Panc1 (cell line): ENCODE measurements at regions not wholly inside any gene's neighbourhood (a gene's known extent, or its start where the extent isn't known, plus 50 kb on each side); places are given as distances from the start of the nearest gene placed in this dataset.

Source experiments
- ATAC-seq: fragments of 200-7000 bp; cut with Tn5 transposase; 2 replicates; pipeline ENCODE4 v1.9.1; 2020; ENCODE audit warnings: mild to moderate bottlenecking, moderate library complexity
- BruUV-seq: library from RNA; stranded (reverse); fragments of 400-500 nt; replicated peaks from 2 replicates; lab custom pipeline; 2021; lab: Mats Ljungman, UMichigan
- CTCF ChIA-PET: fragments of 300-600 bp; sonication (Branson Sonifier 250); formaldehyde crosslinking; loops from one replicate; lab custom pipeline; 2022; ENCODE audit warnings: antibody characterized with exemption; lab: Charles Lee
- POLR2A ChIA-PET: fragments of 300-600 bp; sonication (Branson Sonifier 250); formaldehyde crosslinking; loops from one replicate; lab custom pipeline; 2022; ENCODE audit warnings: antibody characterized with exemption; lab: Charles Lee
- DNase-seq: peaks from one replicate; pipeline ENCODE4 v3.0.0-alpha.2; 2010; ENCODE audit warnings: low read depth, low spot score
- H3K27ac ChIP-seq: 2 replicates; pipeline ENCODE4 v1.5.1; 2011; ENCODE audit warnings: mild to moderate bottlenecking, low read length, inconsistent platforms
- H3K27me3 ChIP-seq: fragments of 200-500 bp; sonication (Bioruptor generic); 2 replicates; pipeline ENCODE4 v1.6.0; 2014; ENCODE audit warnings: low read length, inconsistent platforms; ENCODE audit not compliant: control insufficient read depth, insufficient read depth
- H3K36me3 ChIP-seq: fragments of 200-500 bp; sonication (Bioruptor generic); 2 replicates; pipeline ENCODE4 v1.5.1; 2014; ENCODE audit warnings: inconsistent platforms, mild to moderate bottlenecking, low read length, moderate library complexity; ENCODE audit not compliant: control insufficient read depth, insufficient read depth
- H3K4me1 ChIP-seq: 2 replicates; pipeline ENCODE4 v1.5.1; 2011; ENCODE audit warnings: inconsistent platforms, mild to moderate bottlenecking, low read length, moderate library complexity; ENCODE audit not compliant: control insufficient read depth, insufficient read depth
- H3K4me3 ChIP-seq, 2 experiments: 2 replicates each; pipeline ENCODE4 v1.5.1; 2011 to 2012; ENCODE audit warnings: low read depth in 2 of 2, low read length in 2 of 2, mild to moderate bottlenecking in 2 of 2, inconsistent platforms in 1 of 2, moderate library complexity in 1 of 2
- H3K9me3 ChIP-seq: fragments of 200-500 bp; sonication (Bioruptor generic); 2 replicates; pipeline ENCODE4 v1.5.1; 2014; ENCODE audit warnings: low read depth, mild to moderate bottlenecking, inconsistent platforms, low read length, moderate library complexity; ENCODE audit not compliant: control insufficient read depth, insufficient read depth
- CTCF ChIP-seq: fragments of 450-650 bp; IDR thresholded peaks from 2 replicates; pipeline ENCODE4 v1.5.1; 2017; ENCODE audit warnings: mild to moderate bottlenecking
- POLR2AphosphoS5 ChIP-seq: IDR thresholded peaks from 2 replicates; pipeline ENCODE4 v1.6.1; 2012; ENCODE audit warnings: mild to moderate bottlenecking, low read depth, low read length, moderate library complexity
- REST ChIP-seq, 2 experiments: IDR thresholded peaks; 2 replicates each; pipeline ENCODE4 v1.6.1; 2011 to 2012; ENCODE audit warnings: low read depth in 2 of 2, control low read depth in 1 of 2, low read length in 1 of 2, mild to moderate bottlenecking in 1 of 2, moderate library complexity in 1 of 2; ENCODE audit not compliant: insufficient read depth in 1 of 2
- SIN3A ChIP-seq: IDR thresholded peaks from 2 replicates; pipeline ENCODE4 v1.6.1; 2012; ENCODE audit warnings: low read depth, mild to moderate bottlenecking, low read length, moderate library complexity, borderline replicate concordance; ENCODE audit not compliant: insufficient read depth
- TCF7L2 ChIP-seq: IDR thresholded peaks from 2 replicates; pipeline ENCODE4 v1.6.1; 2011; ENCODE audit warnings: mild to moderate bottlenecking, low read depth, low read length, inconsistent platforms
- in situ Hi-C: cut with HindIII; loops from 2 replicates; pipeline ENCODE4 v1.10.0; 2016; ENCODE audit warnings: low sequenced_read_pairs, low pct_unique_long_range_greater_than_20kb
- intact Hi-C: fragments of 100-400 bp; cut with micrococcal nuclease; formaldehyde crosslinking; loops from one replicate; pipeline ENCODE4 v1.10.0; 2022; ENCODE audit not compliant: unreplicated experiment

- Histone ChIP-seq H3K9me3 (0 out of 2 replicates have a peak, but pooled peaks cover 2% of the 10 kb centered on the region), H3K4me3 (no peak overlapping the region), H3K36me3 (no peaks in the 10 kb centered on the region), H3K27me3 (no peaks in the 10 kb centered on the region), H3K4me1 (no peaks in the 10 kb centered on the region), H3K27ac (no peak overlapping the region)
- in situ Hi-C loops, result no loop called here
- ChIA-PET POLR2A (no interaction called here), CTCF (no interaction called here)
- TF ChIP-seq CTCF (no peak), REST (IDR thresholded peaks at IDR 0.05; ENCODE audit: insufficient read depth in 1 of 2, low read depth in 2 of 2, low read length in 1 of 2) (no peak), POLR2AphosphoS5 (no peak), SIN3A (no peak), TCF7L2 (no peak)
- ATAC-seq (no peak), DNase-seq (no peak)
- intact Hi-C loops, result no loop called here
- BruUV-seq, result no TSS peak
Observed at GRCh38 chr3:118556983-118557382, 477.7 kb downstream of the IGSF11 start.

- DNase-seq, result no peak
- Histone ChIP-seq H3K9me3 (0 out of 2 replicates have a peak, but pooled peaks cover 2% of the 10 kb centered on the region), H3K27me3 (no peaks in the 10 kb centered on the region), H3K27ac (no peak overlapping the region), H3K4me3 (no peak overlapping the region), H3K36me3 (no peaks in the 10 kb centered on the region), H3K4me1 (no peaks in the 10 kb centered on the region)
- BruUV-seq, result no TSS peak
- in situ Hi-C loops, result no loop called here
- ChIA-PET POLR2A (no interaction called here), CTCF (no interaction called here)
- no peak for TF ChIP-seq SIN3A
- TF ChIP-seq POLR2AphosphoS5, result no peak
- no peak for TF ChIP-seq REST (IDR thresholded peaks at IDR 0.05; ENCODE audit: insufficient read depth in 1 of 2, low read depth in 2 of 2, low read length in 1 of 2)
- TF ChIP-seq TCF7L2, result no peak
- no peak for TF ChIP-seq CTCF
- no peak for ATAC-seq
- intact Hi-C loops, result no loop called here
Observed at GRCh38 chr3:118557513-118557912, 477.1 kb downstream of the IGSF11 start.
